Keratinocyte (primary cell): ENCODE measurements at regions not wholly inside any gene's neighbourhood (a gene's known extent, or its start where the extent isn't known, plus 50 kb on each side); places are given as distances from the start of the nearest gene placed in this dataset.

Source experiments
- DNase-seq: peaks from one replicate; pipeline ENCODE4 v3.0.0-alpha.2; 2011; ENCODE audit warnings: low read depth, missing footprints, low spot score
- FAIRE-seq: peaks from 2 replicates; lab custom pipeline; 2011; peaks lifted over from hg19 to GRCh38; lab: Jason Lieb, UNC
- H2AFZ ChIP-seq: 2 replicates; pipeline ENCODE4 v1.6.0; 2012; ENCODE audit warnings: low read length, control low read depth, inconsistent platforms; ENCODE audit not compliant: control insufficient read depth
- H3K27ac ChIP-seq: 2 replicates; pipeline ENCODE4 v1.5.1; 2011; ENCODE audit warnings: low read length; ENCODE audit not compliant: control insufficient read depth, insufficient read depth
- H3K27me3 ChIP-seq: 3 replicates; pipeline ENCODE4 v1.6.0; 2011; ENCODE audit warnings: low read length; ENCODE audit not compliant: control insufficient read depth, insufficient read depth; ENCODE audit errors: extremely low read depth
- H3K36me3 ChIP-seq, 2 experiments: 2 replicates in 1 of 2; 3 replicates in 1 of 2; pipeline ENCODE4 v1.5.1; 2011; ENCODE audit warnings: low read length in 2 of 2, mild to moderate bottlenecking in 1 of 2; ENCODE audit not compliant: control insufficient read depth in 2 of 2, insufficient read depth in 2 of 2; ENCODE audit errors: extremely low read depth in 1 of 2
- H3K4me1 ChIP-seq: 3 replicates; pipeline ENCODE4 v1.5.1; 2011; ENCODE audit warnings: low read length; ENCODE audit not compliant: control insufficient read depth, insufficient read depth; ENCODE audit errors: extremely low read depth
- H3K4me2 ChIP-seq: 3 replicates; pipeline ENCODE4 v1.6.0; 2011; ENCODE audit warnings: low read depth, low read length; ENCODE audit not compliant: control insufficient read depth, insufficient read depth; ENCODE audit errors: extremely low read depth
- H3K4me3 ChIP-seq, 3 experiments: fragments of 200-600 bp in 1 of 3; sonication (generic) in 1 of 3; 2 replicates in 2 of 3; 3 replicates in 1 of 3; pipeline ENCODE4 v1.5.1; 2011 to 2016; ENCODE audit warnings: low read length in 3 of 3, mild to moderate bottlenecking in 3 of 3, control low read depth in 2 of 3, inconsistent platforms in 1 of 3, low read depth in 1 of 3, mixed read lengths in 1 of 3, mixed run types in 1 of 3, moderate library complexity in 1 of 3; ENCODE audit not compliant: control insufficient read depth in 2 of 3, insufficient read depth in 2 of 3; ENCODE audit errors: extremely low read depth in 1 of 3
- H3K79me2 ChIP-seq: 2 replicates; pipeline ENCODE4 v1.6.0; 2012; ENCODE audit warnings: low read length; ENCODE audit not compliant: control insufficient read depth, insufficient read depth
- H3K9ac ChIP-seq: 3 replicates; pipeline ENCODE4 v1.6.0; 2011; ENCODE audit warnings: low read length; ENCODE audit not compliant: control insufficient read depth, insufficient read depth; ENCODE audit errors: extremely low read depth
- H3K9me1 ChIP-seq: 3 replicates; pipeline ENCODE4 v1.6.0; 2011; ENCODE audit warnings: low read length; ENCODE audit not compliant: control insufficient read depth, insufficient read depth; ENCODE audit errors: extremely low read depth
- H3K9me3 ChIP-seq: 2 replicates; pipeline ENCODE4 v1.5.1; 2012; ENCODE audit warnings: low read depth, low read length; ENCODE audit not compliant: control insufficient read depth
- H4K20me1 ChIP-seq: 3 replicates; pipeline ENCODE4 v1.6.0; 2011; ENCODE audit warnings: low read length; ENCODE audit not compliant: control insufficient read depth, insufficient read depth; ENCODE audit errors: extremely low read depth
- EZH2 ChIP-seq: IDR thresholded peaks from one replicate; pipeline ENCODE4 v1.6.1; 2012; ENCODE audit warnings: inconsistent platforms, mild to moderate bottlenecking, low read length, moderate library complexity
- dilution Hi-C: fragments of 300-500 bp; cut with MboI; formaldehyde crosslinking; loops from one replicate; pipeline ENCODE4 v1.7.0; 2020; ENCODE audit warnings: low sequenced_read_pairs; ENCODE audit not compliant: extremely low pct_ligation_motif_present
- TF ChIP-seq, protein P1 (sequence below), 3 experiments: IDR thresholded peaks in 1 of 3; conservative IDR thresholded peaks in 1 of 3; optimal IDR thresholded peaks in 1 of 3; 2 replicates in 2 of 3; 3 replicates in 1 of 3; pipeline versions ENCODE3 to v1.5.1; 2011; ENCODE audit warnings: low read length in 3 of 3, mild to moderate bottlenecking in 3 of 3, moderate library complexity in 2 of 3, control low read depth in 1 of 3, inconsistent platforms in 1 of 3; ENCODE audit not compliant: insufficient read depth in 2 of 3; ENCODE audit errors: extremely low read depth in 1 of 3

DNA sequence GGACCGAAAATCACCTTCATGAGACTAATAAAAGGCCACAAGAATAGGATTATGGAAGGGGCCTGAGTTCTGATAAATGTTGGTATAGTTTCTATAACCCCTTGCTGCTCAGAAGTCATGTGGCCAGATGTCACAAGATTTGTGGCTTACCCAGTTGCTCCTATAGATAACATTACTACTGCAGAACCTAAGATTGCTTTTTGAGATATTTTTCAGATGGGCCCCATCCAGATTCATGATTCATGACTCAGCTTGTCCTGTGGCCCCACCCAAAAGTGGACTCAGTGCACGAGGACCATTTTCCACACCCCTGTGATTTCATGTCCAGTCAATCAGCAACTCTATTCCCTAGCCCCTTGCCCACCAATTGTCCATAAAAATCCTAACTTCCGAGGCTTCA, 209.0 kb downstream of the ACTR3B start:
- dilution Hi-C loops, result no loop called here
- TF ChIP-seq, protein P1, sequence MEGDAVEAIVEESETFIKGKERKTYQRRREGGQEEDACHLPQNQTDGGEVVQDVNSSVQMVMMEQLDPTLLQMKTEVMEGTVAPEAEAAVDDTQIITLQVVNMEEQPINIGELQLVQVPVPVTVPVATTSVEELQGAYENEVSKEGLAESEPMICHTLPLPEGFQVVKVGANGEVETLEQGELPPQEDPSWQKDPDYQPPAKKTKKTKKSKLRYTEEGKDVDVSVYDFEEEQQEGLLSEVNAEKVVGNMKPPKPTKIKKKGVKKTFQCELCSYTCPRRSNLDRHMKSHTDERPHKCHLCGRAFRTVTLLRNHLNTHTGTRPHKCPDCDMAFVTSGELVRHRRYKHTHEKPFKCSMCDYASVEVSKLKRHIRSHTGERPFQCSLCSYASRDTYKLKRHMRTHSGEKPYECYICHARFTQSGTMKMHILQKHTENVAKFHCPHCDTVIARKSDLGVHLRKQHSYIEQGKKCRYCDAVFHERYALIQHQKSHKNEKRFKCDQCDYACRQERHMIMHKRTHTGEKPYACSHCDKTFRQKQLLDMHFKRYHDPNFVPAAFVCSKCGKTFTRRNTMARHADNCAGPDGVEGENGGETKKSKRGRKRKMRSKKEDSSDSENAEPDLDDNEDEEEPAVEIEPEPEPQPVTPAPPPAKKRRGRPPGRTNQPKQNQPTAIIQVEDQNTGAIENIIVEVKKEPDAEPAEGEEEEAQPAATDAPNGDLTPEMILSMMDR (optimal IDR thresholded peaks at IDR 0.05 in 1 of 3, IDR thresholded peaks at IDR 0.05 in 1 of 3, conservative IDR thresholded peaks at IDR 0.05 in 1 of 3; ENCODE audit: extremely low read depth in 1 of 3, insufficient read depth in 2 of 3, low read length in 3 of 3), result no peak
- TF ChIP-seq EZH2, result no peak

DNA sequence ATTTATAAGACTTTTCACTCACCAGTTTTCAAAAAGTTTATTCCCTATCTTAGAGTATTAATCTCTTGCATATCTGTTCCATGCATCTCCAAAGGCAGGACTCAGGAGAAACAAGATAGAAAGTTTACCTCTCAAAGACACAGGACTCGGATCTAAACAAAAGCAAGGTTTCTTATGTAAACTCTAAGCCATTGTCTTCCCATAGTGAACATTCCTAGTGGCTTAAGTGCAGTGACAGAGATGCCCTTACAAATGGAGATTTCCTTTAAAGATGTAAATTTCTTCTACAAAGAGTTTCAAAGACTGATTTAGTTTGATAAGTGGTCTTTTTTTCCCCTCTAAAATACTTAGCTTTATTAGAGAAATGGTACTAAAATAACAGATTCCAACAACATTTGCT, 209.8 kb downstream of the ACTR3B start:
- peaks cover 2% of the 10 kb centered on the region for H3K9me3 ChIP-seq
- no peak for DNase-seq
- H3K4me3 ChIP-seq, result no peak overlapping the region
- H3K9ac ChIP-seq, result no peak overlapping the region
- dilution Hi-C loops, result no loop called here
- no peaks in the 10 kb centered on the region for H3K27me3 ChIP-seq
- no peak overlapping the region for H2AFZ ChIP-seq
- no peaks in the 10 kb centered on the region for H3K9me1 ChIP-seq
- H3K4me2 ChIP-seq, result no peak overlapping the region
- no peak overlapping the region for H3K27ac ChIP-seq
- H3K79me2 ChIP-seq, result no peaks in the 10 kb centered on the region
- no peaks in the 10 kb centered on the region for H3K36me3 ChIP-seq
- FAIRE-seq, result no peak
- TF ChIP-seq, protein P1 (optimal IDR thresholded peaks at IDR 0.05 in 1 of 3, IDR thresholded peaks at IDR 0.05 in 1 of 3, conservative IDR thresholded peaks at IDR 0.05 in 1 of 3; ENCODE audit: extremely low read depth in 1 of 3, insufficient read depth in 2 of 3, low read length in 3 of 3), result no peak
- no peak for TF ChIP-seq EZH2
- no peaks in the 10 kb centered on the region for H3K4me1 ChIP-seq
- H4K20me1 ChIP-seq, result no peaks in the 10 kb centered on the region

More for the DNA sequence above, 209.0 kb downstream of the ACTR3B start:
- Histone ChIP-seq H3K9me3 (peaks cover 2% of the 10 kb centered on the region), H3K79me2 (no peaks in the 10 kb centered on the region), H3K4me3 (no peak overlapping the region), H3K4me2 (no peak overlapping the region), H3K4me1 (no peaks in the 10 kb centered on the region), H3K9ac (no peak overlapping the region), H3K27ac (no peak overlapping the region), H3K9me1 (no peaks in the 10 kb centered on the region), H3K36me3 (no peaks in the 10 kb centered on the region), H3K27me3 (no peaks in the 10 kb centered on the region), H2AFZ (no peak overlapping the region), H4K20me1 (no peaks in the 10 kb centered on the region)
- DNase-seq, result no peak
- no peak for FAIRE-seq
